ENCODE measurements at regions not wholly inside any gene's neighbourhood (a gene's known extent, or its start where the extent isn't known, plus 50 kb on each side); places are given as distances from the start of the nearest gene placed in this dataset.

DNA sequence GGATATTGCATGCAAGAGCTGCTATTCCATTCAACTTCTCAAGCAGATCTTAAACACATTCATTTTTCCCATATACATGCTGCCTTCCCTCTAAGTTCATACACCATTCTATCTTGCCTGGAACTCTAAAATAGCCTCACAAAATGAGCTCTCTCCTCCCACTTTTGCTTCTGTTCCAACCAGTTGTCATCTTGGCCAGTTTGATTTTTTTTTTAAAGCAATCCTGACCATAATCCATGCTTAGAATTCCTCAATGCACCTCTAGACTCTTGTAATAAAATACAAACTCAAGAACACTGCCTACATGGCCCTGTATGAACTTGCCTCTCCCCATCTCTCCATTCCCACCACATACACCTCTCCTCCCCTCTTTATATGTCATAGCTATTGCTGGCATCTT is 68.6 kb upstream of the NPHP3 start:
- H3K36me3 ChIP-seq = no peaks in the 10 kb centered on the region
- no peak overlapping the region for H3K4me3 ChIP-seq
- TF ChIP-seq POLR2A (IDR thresholded peaks at IDR 0.05) = no peak
- TF ChIP-seq, protein P1, sequence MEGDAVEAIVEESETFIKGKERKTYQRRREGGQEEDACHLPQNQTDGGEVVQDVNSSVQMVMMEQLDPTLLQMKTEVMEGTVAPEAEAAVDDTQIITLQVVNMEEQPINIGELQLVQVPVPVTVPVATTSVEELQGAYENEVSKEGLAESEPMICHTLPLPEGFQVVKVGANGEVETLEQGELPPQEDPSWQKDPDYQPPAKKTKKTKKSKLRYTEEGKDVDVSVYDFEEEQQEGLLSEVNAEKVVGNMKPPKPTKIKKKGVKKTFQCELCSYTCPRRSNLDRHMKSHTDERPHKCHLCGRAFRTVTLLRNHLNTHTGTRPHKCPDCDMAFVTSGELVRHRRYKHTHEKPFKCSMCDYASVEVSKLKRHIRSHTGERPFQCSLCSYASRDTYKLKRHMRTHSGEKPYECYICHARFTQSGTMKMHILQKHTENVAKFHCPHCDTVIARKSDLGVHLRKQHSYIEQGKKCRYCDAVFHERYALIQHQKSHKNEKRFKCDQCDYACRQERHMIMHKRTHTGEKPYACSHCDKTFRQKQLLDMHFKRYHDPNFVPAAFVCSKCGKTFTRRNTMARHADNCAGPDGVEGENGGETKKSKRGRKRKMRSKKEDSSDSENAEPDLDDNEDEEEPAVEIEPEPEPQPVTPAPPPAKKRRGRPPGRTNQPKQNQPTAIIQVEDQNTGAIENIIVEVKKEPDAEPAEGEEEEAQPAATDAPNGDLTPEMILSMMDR (IDR thresholded peaks at IDR 0.05) = no peak
- no peak for TF ChIP-seq POLR2AphosphoS5 (IDR thresholded peaks at IDR 0.05; ENCODE audit: insufficient read depth in 1 of 2, low read depth in 1 of 2)
- H3K27me3 ChIP-seq = no peaks in the 10 kb centered on the region
- DNase-seq (ENCODE audit: extremely low spot score in 2 of 2) = no peak
- peaks cover 22% of the 10 kb centered on the region for H3K4me1 ChIP-seq
- H3K27ac ChIP-seq = no peak overlapping the region
- H3K9me3 ChIP-seq = no peaks in the 10 kb centered on the region
- intact Hi-C loops (cut with DNase I) = no loop called here

DNA sequence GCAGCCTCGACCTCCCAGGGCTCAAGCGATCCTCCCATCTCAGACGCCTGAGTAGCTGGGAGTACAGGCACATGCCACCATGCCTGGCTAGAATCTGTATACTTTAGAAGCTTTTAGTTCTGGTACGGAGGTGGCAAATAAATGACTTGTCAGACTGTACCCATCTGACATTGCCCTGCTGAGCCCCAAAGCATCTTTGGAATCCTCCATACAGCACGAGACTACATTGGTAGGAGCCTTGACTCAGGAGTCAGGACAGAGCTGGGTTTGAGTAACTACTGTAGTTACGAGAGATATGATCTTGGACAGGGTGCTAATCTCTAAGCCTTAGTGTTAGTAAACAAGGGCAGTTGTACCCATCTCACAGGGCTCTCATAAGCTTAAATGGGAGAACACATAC is 67.8 kb upstream of the NPHP3 start:
- H3K4me3 ChIP-seq = no peak overlapping the region
- no peak overlapping the region for H3K27ac ChIP-seq
- no peak for DNase-seq (ENCODE audit: extremely low spot score in 2 of 2)
- no peaks in the 10 kb centered on the region for H3K9me3 ChIP-seq
- peaks cover 23% of the 10 kb centered on the region for H3K4me1 ChIP-seq
- TF ChIP-seq POLR2AphosphoS5 (IDR thresholded peaks at IDR 0.05; ENCODE audit: insufficient read depth in 1 of 2, low read depth in 1 of 2) (no peak), POLR2A (IDR thresholded peaks at IDR 0.05) (no peak)
- TF ChIP-seq, protein P1 (IDR thresholded peaks at IDR 0.05) = no peak
- intact Hi-C loops (cut with DNase I) = no loop called here
- H3K27me3 ChIP-seq = no peaks in the 10 kb centered on the region
- H3K36me3 ChIP-seq = no peaks in the 10 kb centered on the region

DNA sequence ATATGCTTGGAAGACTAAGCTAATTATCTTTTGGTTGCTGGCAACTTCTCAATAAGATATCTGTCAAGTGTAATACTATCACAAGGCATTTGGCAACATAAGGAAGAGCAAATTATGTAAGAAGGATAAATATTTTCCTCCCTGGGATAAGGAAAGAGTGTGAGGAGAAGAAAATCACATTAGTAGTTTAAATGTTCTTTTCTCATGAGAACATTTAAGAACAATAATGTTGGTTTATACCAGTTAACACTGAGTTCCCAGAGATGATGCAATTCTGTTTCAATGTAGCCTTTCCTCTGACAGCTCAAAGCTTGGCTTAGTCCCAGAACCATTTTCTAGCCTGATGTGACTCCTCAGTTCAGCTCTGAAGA is 66.1 kb upstream of the NPHP3 start:
- no peaks in the 10 kb centered on the region for H3K36me3 ChIP-seq
- intact Hi-C loops (cut with DNase I) = no loop called here
- H3K27me3 ChIP-seq = no peaks in the 10 kb centered on the region
- H3K4me1 ChIP-seq = peaks cover 28% of the 10 kb centered on the region
- DNase-seq (ENCODE audit: extremely low spot score in 2 of 2) = no peak
- H3K27ac ChIP-seq = peak overlapping the region; percentile 44
- H3K9me3 ChIP-seq = no peaks in the 10 kb centered on the region
- H3K4me3 ChIP-seq = no peak overlapping the region
- TF ChIP-seq, protein P1 (IDR thresholded peaks at IDR 0.05) = no peak
- TF ChIP-seq POLR2AphosphoS5 (IDR thresholded peaks at IDR 0.05; ENCODE audit: insufficient read depth in 1 of 2, low read depth in 1 of 2) = peak; percentile 29 to 67

DNA sequence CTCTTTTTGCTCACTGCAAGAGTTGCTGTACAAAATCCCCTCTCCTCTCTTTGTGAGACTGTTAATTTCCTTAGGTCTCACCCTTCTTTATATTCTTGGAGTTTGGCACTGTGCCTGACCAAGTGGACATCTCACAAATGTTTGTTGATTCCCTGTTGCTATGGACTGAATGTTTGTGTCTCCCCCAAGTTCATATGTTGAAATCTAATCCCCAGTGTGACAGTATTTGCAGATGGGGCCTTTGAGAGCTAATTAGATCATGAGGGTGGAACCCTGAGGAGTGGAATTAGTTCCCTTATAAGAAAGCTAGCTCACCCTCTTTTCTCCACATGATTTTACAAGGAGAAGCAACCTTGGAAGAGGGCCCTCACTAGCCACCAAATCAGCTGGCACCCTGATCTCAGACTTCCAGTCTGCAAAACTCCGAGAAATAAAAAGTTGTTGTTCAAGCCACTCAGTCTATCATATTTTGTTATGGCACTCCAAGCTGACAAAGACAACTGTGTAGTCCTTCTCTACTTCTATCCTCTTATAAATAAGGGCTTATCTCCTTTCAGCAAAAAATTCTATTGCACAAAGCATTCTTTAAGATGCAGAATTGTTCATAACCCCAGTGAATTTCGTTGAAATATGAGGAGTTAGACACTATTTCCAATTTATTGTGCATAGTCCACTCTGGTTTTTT is 65.5 kb upstream of the NPHP3 start:
- peak overlapping the region; percentile 44 for H3K27ac ChIP-seq
- intact Hi-C loops (cut with DNase I) = no loop called here
- no peaks in the 10 kb centered on the region for H3K9me3 ChIP-seq
- H3K27me3 ChIP-seq = no peaks in the 10 kb centered on the region
- H3K36me3 ChIP-seq = no peaks in the 10 kb centered on the region
- TF ChIP-seq POLR2A (IDR thresholded peaks at IDR 0.05) (no peak), POLR2AphosphoS5 (IDR thresholded peaks at IDR 0.05; ENCODE audit: insufficient read depth in 1 of 2, low read depth in 1 of 2) (no peak)
- H3K4me3 ChIP-seq = no peak overlapping the region
- no peak for DNase-seq (ENCODE audit: extremely low spot score in 2 of 2)
- H3K4me1 ChIP-seq = peaks cover 28% of the 10 kb centered on the region

DNA sequence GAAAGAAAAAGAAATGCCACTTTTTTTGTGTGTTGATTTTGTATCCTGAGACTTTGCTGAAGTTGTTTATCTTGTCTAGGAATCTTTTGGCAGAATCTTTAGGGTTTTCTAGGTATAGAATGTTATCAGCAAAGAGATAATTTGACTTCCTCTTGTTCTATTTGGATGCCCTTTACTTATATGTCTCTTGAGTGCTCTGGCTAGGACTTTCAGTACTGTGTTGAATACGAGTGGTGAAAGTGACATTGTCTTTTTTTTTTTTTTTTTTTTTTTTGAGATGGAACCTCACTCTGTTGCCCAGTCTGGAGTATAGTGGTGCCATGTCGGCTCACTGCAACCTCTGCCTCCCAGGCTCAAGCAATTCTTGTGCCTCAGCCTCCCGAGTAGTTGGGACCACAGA is 64.7 kb upstream of the NPHP3 start:
- H3K4me1 ChIP-seq = peaks cover 28% of the 10 kb centered on the region
- no peak for TF ChIP-seq POLR2AphosphoS5 (IDR thresholded peaks at IDR 0.05; ENCODE audit: insufficient read depth in 1 of 2, low read depth in 1 of 2)
- TF ChIP-seq, protein P1 (IDR thresholded peaks at IDR 0.05) = no peak
- H3K4me3 ChIP-seq = no peak overlapping the region
- H3K27ac ChIP-seq = no peak overlapping the region
- no peaks in the 10 kb centered on the region for H3K36me3 ChIP-seq
- intact Hi-C loops (cut with DNase I) = no loop called here
- H3K9me3 ChIP-seq = no peaks in the 10 kb centered on the region
- DNase-seq (ENCODE audit: extremely low spot score in 2 of 2) = no peak
- H3K27me3 ChIP-seq = no peaks in the 10 kb centered on the region
